Left lobe of liver (tissue), 2 donors: ENCODE measurements at regions not wholly inside any gene's neighbourhood (a gene's known extent, or its start where the extent isn't known, plus 50 kb on each side); places are given as distances from the start of the nearest gene placed in this dataset.

ENCODE experiments used
- ATAC-seq: fragments of 200-7000 bp; cut with Tn5 transposase; one replicate; pipeline ENCODE4 v1.9.1; 2020; ENCODE audit warnings: mild to moderate bottlenecking, moderate library complexity
- DNase-seq: peaks from one replicate; pipeline ENCODE4 v3.0.0-alpha.2; 2020; ENCODE audit warnings: low spot score
- donor health status: DM: no; HTN: no; CAD: no; lungs with moderate emphysema.
- donor health status: DM: no; HTN: yes; CAD: no.

DNA sequence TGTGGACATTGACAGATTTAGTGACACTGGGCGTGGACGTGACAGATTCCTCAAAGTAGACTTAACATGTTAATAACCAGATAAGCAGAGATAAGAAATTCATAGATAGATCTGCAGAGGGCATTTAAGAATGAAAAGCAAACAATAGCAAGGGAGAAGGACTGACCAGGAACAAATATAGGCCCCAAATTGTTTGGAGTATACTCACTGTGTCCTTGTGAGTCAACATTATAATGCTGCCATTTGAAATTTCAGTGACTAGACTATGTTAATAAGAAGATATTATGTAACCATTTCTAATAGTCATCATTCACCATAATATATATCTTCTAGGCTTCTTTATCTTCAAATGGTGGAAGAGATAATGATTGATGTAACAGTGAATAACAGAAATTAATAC is 78.1 kb upstream of the SLC38A11 start:
- ATAC-seq = no peak
- no peak for DNase-seq

DNA sequence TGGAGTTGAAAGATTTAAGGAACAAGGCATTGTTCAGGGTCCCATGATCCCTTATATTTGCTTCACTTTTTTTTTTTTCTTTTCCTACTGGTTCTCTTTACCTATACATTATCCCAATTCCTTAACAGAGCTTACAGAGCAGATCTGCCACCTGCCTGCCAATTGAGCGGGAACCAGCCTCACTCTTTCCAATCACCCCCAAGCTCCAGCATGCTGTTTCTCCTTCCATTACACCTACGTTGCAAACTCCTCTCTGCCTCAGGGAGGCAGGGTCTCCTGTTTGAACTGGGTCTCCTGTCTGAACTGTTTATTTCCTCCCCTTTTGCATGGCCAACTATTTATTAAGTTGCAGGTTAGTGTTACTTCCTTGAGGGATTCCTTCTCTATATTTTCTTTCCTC is 77.2 kb upstream of the SLC38A11 start:
- DNase-seq (no peak), ATAC-seq (no peak)

DNA sequence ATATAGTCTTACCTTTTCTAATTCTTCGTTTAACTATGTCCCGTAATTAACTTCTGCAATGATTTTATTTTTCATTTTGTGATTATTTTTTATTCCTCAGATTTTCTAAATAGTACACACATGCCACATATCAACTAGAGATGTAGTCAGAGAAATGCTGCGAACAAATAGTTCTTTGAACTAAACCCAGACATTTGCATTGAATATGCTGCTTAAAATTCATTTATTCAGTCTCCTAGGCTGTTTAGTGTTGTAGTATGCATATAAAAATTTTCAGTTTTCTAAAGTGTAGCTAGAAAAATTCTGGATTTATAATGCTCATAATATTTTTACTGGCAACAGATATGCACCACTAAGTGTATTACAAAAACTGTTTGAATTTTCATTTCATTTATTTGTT is 68.9 kb upstream of the SLC38A11 start:
- no peak for DNase-seq
- ATAC-seq = no peak

DNA sequence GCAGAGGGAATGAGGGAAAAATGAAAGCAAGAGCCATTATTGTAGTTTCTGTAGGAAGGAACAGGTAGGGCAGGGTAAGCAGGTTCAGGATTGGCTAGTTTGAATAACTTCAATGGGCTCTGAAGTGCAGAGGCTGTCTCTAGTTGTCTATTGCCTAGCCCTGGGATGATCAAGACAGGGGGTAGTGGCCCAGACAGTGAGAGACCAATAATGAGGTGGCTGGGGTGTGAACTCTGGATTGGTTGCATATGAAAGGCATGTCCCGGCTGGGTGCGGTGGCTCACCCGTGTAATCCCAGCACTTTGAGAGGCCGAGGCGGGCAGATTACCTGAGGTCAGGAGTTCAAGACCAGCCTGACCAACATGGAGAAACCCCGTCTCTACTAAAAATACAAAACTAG is 67.5 kb upstream of the SLC38A11 start:
- no peak for DNase-seq
- no peak for ATAC-seq

DNA sequence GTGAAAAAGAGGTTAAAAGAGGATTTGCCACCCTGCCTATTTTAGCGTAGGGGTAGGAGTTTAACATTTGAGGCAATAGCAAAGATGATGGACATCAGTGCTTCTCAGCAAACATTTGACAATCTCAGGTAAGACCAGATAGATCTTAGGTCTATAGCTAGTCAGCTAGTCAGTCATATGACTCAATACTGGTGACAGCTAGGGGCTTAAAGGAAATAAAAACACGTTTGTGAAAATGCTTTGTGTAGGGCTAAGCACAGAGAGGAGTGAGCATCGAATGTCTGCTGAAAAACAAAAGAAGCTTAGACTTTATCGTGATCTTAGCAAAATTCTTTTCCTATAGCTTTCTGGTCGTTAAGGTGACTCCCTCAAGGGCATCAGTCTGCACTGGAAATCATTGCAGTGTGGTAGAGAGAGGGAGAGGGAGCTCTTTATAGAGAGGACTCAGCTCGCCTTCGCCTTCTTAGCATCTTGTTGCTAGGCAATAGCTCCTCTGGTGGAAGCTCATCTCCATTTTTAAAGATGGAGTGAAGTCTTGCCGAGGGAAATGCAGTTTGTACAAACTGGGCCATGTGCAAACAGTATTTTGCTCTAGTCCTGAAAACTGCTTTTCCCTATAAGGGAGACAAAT is 62.8 kb upstream of the SLC38A11 start:
- no peak for ATAC-seq
- DNase-seq = no peak

DNA sequence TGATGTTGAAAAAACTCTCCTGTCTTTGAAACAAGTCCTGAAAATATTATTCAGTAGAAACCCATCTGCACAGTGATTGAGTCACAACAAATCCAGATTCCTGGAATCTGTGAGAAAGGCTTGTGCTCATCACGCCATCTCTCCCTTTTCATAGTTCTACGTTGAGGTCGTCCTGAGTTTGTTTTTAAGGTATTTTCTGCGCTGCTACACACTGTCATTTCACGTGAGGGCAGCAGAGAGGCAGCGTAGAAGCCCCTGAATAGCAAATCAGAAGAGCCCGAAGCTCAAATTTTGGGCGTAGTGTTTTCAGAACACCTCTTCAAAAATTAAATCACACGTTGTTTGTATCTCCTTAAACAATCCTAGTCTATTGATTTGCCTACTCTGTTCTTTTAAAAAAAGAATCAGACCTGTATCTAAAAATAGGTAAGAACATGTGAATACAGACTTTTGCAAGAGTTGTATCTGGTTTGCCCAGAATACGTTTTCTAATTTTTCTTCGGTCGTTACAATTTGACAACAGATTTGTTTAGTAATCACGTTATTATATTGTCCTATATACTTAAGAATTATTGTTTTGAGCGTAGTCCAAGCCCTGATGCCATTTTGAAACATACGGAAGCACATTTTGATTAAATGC is 61.6 kb upstream of the SLC38A11 start:
- peak; percentile 85 for ATAC-seq
- no peak for DNase-seq

DNA sequence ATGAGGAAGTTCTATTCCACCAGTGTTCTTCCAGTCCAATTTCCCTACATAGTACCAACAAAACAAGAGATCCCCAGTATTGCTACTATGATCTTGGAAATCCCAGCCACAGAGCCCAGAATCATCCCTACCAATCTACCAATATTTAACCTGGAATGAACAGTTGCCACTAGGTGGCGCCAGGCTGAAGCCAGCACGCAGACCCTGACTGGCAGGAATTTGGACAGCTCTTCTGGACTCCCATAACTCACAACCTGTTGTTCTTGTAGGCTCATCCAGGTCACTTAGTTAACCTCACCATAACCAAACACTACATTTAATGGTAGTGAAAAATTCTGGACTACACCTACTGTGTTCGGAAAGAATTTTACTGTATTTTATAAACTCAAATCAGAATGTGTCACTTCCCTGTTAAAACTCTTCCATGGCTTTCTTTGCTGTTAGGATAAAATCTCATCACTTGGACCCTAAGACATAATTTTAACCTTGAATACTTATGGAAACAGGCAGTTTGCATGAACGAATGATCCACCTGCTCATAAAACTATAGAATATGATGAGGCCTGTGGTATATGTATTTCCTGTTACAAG is 59.8 kb upstream of the SLC38A11 start:
- peak; percentile 90 for ATAC-seq
- DNase-seq = peak; percentile 75

DNA sequence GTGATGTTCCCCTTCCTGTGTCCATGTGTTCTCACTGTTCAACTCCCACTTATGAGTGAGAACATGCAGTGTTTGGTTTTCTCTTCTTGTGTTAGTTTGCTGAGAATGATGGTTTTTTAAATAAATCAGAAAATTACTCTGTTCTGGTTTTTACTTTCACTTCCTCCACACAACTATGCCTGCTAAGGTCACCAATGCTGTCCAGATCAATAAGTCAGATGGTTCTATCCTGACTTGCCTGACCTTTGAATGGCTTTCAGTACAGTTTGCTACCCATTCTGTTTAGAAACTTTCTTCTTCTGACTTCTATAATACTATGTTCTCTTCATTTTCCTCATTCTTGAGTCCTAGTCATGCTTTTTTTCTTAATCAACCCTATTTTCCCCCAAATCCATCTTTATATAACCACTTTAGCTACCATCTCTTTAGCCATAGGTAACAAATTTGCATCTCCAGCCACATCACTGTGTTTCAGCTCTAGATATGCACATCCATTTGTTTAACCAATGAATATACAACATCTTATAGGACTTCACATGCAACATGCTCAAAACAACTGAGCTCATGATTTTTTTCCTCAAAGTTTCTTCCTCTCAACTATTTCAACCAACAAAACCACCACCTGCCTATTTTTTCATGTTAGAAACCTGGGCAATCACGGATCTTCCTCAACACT is 58.8 kb upstream of the SLC38A11 start:
- ATAC-seq (peak; percentile 81), DNase-seq (no peak)

DNA sequence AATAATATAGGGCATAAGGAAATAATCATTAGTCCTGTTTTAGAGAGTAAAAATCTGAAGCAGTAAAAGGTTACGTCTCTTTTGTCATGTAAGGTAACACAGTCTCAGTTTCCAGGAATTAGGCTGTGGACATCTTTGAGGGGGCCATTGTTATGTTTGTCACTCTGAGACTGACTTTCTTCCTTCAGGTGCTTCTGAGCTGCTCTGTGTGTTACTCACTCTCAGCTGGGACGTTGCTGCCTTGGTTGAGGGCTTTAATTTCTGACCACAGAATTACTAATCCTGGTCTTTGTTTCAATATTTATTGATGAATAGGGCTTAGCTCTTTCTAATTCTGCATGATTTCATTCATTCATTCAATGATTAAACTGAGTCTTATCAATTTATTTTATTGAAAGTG is 55.9 kb upstream of the SLC38A11 start:
- ATAC-seq (no peak), DNase-seq (no peak)

DNA sequence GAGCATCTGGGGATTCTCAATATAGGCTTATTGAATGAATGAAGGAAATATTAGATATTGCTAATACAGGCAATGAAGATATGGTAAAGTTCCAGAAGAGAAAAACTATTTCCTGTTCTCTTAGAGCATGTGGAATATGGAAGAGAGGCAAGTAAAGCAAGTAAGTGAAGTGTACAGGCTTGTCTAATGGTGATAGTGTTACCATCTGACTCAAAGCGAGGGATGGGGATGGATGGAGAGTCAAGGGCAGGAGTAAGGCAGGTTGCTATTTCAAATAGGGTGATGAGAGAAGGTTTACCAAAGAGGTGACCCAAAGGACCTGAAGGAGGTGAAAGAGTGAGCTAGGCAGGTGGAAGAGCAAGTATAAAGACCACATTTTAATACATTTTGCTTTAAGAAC is 55.2 kb upstream of the SLC38A11 start:
- ATAC-seq = no peak

DNA sequence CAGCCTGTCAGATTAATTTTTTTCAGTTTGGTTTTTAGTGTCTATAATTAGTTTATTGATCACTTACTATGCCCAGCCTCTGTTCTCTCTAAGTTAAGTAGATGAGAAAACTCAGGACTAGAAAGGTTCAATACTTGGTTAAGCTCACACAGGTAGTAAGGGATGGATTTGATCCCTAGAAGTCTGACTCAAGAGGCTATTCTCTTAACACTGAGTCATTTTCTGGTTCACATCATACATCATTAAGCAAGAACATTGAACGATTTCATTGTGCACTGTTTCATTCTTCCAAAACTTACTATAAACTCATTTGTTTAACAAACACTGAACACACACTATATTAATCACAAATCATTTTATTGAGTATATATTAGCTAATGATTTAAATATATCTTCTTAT is 54.1 kb upstream of the SLC38A11 start:
- ATAC-seq (no peak), DNase-seq (no peak)

More for the DNA sequence above, 55.2 kb upstream of the SLC38A11 start:
- DNase-seq = no peak

DNA sequence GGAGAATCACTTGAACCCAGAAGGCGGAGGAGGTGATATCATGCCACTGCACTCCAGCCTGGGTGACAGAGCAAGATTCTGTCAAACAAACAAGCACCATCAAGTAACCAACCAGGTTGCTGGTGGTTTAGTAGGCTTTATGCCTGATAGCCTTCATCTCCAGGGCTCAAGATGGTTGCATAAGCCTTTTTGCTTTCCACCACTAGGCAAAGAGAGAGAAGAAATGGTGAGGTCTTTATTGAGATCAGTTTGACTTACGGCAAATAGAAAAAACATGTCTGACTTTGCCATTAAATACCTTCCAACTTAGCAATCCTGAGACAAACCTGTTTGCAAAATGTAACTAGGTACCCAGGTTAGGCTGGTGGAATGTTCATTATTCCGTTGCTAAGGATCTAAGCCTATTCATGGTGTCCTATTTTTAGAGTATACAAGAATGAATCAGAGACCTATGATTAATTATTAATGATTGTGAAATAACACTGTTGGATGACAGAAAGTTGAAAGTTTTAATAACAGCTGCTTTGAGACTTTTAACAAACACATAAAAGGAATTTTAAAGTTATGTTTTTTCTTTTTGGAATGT is 53.5 kb upstream of the SLC38A11 start:
- no peak for DNase-seq
- peak; percentile 84 for ATAC-seq

DNA sequence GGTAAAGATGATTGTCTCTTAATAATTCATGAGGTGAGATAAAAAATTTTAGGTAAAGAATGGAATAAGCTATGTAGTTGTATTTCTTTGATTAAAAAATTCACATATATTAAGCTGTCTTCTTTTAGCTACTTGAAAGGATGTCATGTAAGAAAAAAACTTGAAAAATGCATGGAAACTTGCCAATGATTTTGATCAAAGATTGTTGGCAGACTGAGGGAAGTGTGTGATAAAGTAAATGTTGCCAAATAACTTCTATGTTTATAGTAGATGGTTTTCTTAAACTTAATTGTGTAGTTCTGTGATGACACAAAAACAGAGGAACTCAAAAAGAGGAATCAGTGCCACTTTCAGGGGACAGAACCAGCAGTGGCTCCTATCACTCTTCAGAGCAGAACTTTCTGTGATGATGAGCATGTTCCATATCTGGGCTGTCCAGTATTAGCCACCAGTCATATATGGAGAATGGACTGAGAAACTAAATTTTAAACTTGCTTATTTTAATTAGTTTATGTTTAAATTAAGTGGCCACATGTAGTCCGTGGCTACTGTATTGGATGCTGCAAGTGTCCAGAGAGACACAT is 51.9 kb upstream of the SLC38A11 start:
- DNase-seq (no peak), ATAC-seq (no peak)
